GM21515 (cell line): ENCODE measurements at regions not wholly inside any gene's neighbourhood (a gene's known extent, or its start where the extent isn't known, plus 50 kb on each side); places are given as distances from the start of the nearest gene placed in this dataset.

Source experiments
- ATAC-seq: cut with Tn5 transposase; IDR thresholded peaks from one replicate; pipeline ENCODE4 v1.9.1; 2021; ENCODE audit not compliant: unreplicated experiment

DNA sequence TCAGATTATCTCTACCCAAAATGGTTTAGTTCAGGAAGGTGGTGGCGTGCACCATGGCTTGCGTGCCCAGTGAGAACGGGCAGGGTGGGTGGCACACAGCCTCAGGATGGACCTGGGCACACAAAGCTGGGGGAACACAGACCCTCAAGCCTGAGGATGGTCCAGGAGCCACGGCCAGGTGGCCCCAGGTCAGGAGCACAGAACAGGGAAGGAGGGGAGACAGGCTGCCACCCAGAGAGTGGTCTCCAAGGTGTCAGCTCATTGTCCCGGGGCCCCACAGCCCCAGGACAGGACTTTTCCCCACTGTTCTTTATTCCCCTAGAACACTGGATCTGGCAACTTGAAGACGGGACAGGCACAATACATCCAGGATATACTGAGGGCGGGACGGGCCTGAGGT is 75.6 kb upstream of the MGMT start:
- ATAC-seq: no peak

GRCh38 chr10:129392855-129393254 is 74.2 kb upstream of the MGMT start:
- no peak for ATAC-seq

DNA sequence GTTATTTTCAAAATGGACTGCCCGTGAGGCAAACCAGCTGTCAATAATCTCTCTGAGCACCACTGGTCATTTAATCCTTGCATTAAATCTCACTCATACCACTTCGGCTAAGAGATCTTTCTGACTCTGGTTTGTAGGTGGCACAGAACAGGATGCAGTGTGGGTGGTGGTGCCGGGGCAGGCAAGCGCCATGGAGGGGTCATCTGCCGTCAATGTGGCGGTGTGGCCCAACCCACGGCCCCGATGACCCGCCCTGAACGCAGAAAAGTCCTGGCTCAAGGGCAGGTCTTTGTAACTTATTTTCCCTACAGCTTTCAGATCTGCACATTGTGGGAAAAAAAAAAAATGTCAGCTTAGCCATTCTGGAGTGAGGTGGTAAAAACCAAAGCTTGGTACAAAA is 73.2 kb upstream of the MGMT start:
- no peak for ATAC-seq

DNA sequence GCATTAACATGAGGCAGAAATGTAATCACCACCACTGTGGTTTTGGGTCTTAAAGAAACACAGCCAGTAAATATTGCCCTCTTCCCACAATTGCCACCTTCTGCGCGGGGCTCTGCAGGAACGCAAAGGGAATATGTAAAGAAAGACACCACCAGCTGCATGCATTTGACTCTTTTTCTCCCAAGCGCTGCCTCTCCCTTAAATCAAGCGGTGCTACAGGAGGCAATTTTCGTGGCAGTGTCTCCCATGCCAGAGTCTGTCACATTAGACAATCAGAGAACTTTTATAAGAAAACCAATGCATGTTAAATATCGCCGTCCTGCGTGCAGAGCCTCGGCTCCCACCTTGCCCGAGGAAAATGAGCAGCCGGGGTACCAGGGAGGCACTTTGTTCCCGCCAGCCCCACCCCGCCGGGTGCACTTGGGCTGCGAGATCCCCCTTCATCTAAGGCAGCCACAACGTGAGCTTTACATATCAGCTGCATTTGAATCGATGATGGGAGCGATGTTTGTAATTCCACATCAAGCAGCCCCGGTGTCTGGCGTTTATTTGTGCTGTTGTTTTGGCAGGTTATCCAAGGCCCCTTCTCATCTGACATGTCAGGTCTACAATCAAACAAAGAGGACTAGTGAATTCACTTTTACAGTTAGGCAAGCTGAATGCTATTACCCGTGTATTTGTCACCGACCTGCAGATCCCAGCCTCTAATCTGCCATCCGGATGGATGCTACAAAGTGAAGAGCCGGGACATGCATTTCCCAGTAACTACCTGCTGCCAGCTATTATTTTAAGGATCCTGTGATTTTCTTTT is 72.3 kb upstream of the MGMT start:
- no peak for ATAC-seq

GRCh38 chr10:129396021-129396722 is 70.9 kb upstream of the MGMT start:
- ATAC-seq: no peak

- ATAC-seq: no peak
These were observed 69.7 kb upstream of the MGMT start for GRCh38 chr10:129397198-129397974.

DNA sequence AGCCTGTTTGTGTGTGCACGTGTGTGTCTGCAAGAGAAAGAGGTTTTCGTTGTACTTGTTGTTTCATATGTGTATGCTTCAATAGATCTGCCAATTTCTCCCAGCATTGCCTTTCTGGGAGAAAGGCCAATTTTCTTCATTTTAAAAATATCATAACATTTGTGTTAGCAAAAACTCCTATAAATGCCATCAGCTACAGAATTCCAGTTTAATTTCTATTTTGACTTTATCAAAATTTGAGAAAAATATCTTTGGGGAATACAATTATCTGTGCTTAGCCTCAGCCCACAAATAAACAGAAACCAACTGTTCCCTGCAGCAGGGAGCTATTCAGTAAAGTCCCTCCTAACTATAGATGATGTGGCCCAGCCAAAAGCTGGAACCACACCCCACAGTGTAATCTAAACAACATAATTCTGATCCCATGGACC is 68.3 kb upstream of the MGMT start:
- no peak for ATAC-seq

DNA sequence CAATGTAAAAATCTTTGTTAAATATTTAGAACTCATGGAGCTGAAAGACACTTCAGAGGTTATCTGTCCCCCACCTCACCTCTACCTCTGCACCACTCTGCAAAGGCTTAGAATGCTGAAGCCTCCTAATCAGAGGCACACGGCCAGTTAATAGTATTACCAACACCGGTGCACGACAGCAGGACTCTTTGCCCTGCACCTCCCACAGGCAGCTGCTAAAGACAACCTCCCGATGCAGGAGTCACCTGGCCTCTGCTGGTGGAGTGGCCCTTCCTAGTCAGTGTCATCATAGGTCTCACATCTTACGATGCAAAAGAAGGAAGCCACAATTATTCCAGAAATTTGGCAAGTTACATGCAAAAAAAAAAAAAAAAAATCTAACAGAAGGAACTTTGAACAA is 66.6 kb upstream of the MGMT start:
- no peak for ATAC-seq

- no peak for ATAC-seq
These were observed 64.6 kb upstream of the MGMT start for GRCh38 chr10:129402459-129402858.

GRCh38 chr10:129404091-129404490 is 63.0 kb upstream of the MGMT start:
- no peak for ATAC-seq

DNA sequence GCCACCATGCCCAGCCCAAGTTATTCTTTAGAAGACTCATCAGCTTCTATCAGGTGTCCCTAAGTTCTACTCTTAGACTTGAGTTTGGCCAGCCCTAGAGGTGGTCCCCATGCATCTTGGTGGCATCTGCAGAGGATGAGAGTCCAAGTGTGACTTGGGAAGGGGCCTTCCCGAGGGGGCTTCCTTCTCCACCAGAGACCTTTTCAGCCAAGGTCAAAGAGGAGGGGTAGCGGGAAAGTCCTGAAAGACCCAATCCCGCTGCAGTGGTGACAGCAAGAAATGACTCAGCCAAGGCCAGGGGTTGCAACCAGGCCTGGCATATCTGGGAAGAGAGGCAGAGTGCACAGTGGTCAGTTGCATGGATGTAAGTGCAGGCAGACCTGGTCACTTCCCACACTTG is 61.7 kb upstream of the MGMT start:
- ATAC-seq: no peak

- no peak for ATAC-seq
These were observed 56.2 kb upstream of the MGMT start for GRCh38 chr10:129410688-129411392.

DNA sequence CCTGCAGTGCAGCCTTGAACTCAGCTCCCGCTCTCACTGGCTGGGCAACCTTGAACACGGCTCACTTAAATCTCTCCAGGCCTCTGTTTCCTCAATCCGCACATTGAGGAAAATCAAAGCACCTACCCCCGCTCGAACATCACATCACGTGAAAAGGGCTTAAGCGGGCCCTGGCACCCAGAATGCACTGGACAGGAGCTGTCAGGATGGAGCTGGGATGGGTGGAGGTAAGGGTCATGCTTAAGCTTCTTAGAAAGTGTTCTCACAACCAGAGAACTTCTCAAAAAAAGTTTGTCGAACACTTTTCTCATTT is 55.7 kb upstream of the MGMT start:
- ATAC-seq: no peak

- no peak for ATAC-seq
These were observed 55.3 kb upstream of the MGMT start for GRCh38 chr10:129411772-129412171.

DNA sequence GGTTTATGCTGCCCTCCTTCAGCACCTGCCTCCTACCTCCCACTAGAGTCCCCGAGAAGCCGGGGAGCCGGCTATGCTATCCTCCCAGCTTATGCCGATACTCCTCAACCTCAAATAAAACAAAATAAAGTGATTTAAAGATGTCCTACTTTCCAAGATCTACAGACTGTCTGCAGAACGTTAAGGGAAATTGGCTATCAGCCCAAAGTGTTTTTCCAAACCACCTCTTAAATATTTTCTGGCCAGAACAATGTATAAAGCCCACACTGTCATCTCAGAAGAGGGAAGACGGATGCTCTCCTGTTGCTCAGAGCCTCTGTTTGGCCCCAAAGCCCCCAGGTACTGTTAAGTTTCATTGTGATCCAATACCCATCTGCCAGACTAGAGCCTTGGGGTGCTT is 54.0 kb upstream of the MGMT start:
- no peak for ATAC-seq

DNA sequence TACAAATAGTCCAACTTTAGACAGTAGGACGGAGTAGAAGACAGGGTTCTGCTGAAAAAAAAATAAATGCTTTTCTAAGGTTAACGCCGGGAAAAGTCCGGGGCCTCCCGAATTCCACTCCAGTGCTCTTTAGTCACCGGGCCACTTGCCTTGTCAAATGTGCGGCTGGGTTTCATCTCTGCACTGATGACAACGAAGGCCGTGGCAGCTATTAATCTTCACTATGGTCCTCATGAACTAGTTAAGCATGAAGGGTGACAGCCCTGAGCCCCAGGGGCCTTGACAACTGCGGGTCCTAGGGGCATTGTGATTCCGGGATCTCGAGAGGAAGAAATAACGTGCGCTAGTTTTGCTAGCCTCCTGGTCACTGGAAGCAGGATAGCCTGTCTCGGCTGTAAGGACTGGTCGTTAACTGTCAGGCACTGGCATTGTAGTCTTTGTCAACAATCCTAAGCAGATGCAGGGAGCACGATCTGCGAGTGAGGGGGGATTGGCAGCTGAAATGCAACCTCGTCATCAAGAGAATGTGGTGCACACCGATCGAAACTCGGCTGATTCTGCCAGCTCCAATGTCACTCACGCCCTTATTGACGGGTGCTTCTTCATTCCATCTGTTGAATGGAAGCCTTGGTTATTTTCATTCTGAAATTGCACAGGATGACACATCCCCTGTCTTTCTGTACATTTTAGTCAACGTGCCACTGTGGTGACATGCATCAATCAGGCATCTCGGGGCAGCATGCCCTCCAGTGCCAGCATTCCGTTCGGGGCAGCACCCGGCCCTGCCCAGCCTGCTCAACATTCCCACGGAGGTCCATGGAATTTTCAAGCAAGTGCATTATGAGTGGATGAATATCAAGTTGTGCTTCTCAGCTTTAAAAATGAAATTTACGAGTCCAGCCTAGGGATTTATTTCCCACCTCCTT is 51.6 kb upstream of the MGMT start:
- ATAC-seq: no peak

- ATAC-seq: no peak
These were observed 50.9 kb upstream of the MGMT start for GRCh38 chr10:129416155-129416554.

- no peak for ATAC-seq
These were observed 49.9 kb upstream of the MGMT start for GRCh38 chr10:129416956-129417765.
